GM18867 (cell line): ENCODE measurements at regions not wholly inside any gene's neighbourhood (a gene's known extent, or its start where the extent isn't known, plus 50 kb on each side); places are given as distances from the start of the nearest gene placed in this dataset.
"Not testable (repeated sequence)": the region's sequence is repeated elsewhere in the genome, so short reads cannot be mapped to it uniquely, and the experiment has no call there.

Source experiments
- ATAC-seq: cut with Tn5 transposase; IDR thresholded peaks from one replicate; pipeline ENCODE4 v1.9.1; 2021; ENCODE audit warnings: mild to moderate bottlenecking, moderate library complexity; ENCODE audit not compliant: unreplicated experiment

GRCh38 chr14:53748691-53749090 lies 207.9 kb downstream of the BMP4 start:
- no peak for ATAC-seq

- no peak for ATAC-seq
Observed at GRCh38 chr14:53744857-53745256, 211.8 kb downstream of the BMP4 start.

- no peak for ATAC-seq
Observed at GRCh38 chr14:53743371-53743770, 213.3 kb downstream of the BMP4 start.

GRCh38 chr14:53742233-53742620 lies 214.4 kb downstream of the BMP4 start:
- ATAC-seq, result no peak

GRCh38 chr14:53741479-53742232 lies 215.0 kb downstream of the BMP4 start:
- no peak for ATAC-seq

GRCh38 chr14:53740570-53740969 lies 216.1 kb downstream of the BMP4 start:
- no peak for ATAC-seq

GRCh38 chr14:53735916-53736315 lies 220.7 kb downstream of the BMP4 start:
- no peak for ATAC-seq

GRCh38 chr14:53723221-53723620 lies 233.4 kb downstream of the BMP4 start:
- no peak for ATAC-seq

GRCh38 chr14:53719536-53719935 lies 237.1 kb downstream of the BMP4 start:
- ATAC-seq, result no peak

GRCh38 chr14:53716578-53716977 lies 240.0 kb downstream of the BMP4 start:
- no peak for ATAC-seq

- no peak for ATAC-seq
Observed at GRCh38 chr14:53715193-53715721, 241.4 kb downstream of the BMP4 start.

- ATAC-seq, result no peak
Observed at GRCh38 chr14:53714495-53715192, 242.0 kb downstream of the BMP4 start.

GRCh38 chr14:53712901-53713300 lies 243.7 kb downstream of the BMP4 start:
- not testable (repeated sequence) for ATAC-seq

GRCh38 chr14:53711205-53711604 lies 245.4 kb downstream of the BMP4 start:
- no peak for ATAC-seq

GRCh38 chr14:53710615-53711014 lies 246.0 kb downstream of the BMP4 start:
- no peak for ATAC-seq

GRCh38 chr14:53709381-53709780 lies 247.2 kb downstream of the BMP4 start:
- ATAC-seq, result no peak

- ATAC-seq, result no peak
Observed at GRCh38 chr14:53703457-53703856, 253.2 kb downstream of the BMP4 start.

GRCh38 chr14:53701108-53701875 lies 255.3 kb downstream of the BMP4 start:
- ATAC-seq, result peak; percentile 46

GRCh38 chr14:53696217-53696965 lies 260.2 kb downstream of the BMP4 start:
- ATAC-seq, result no peak

- ATAC-seq, result no peak
Observed at GRCh38 chr14:53695692-53696214, 260.9 kb downstream of the BMP4 start.
